Renal cortical epithelial cell (primary cell): ENCODE measurements at regions not wholly inside any gene's neighbourhood (a gene's known extent, or its start where the extent isn't known, plus 50 kb on each side); places are given as distances from the start of the nearest gene placed in this dataset.
"Not testable (repeated sequence)": the region's sequence is repeated elsewhere in the genome, so short reads cannot be mapped to it uniquely, and the experiment has no call there.

ENCODE experiments used
- DNase-seq: peaks from one replicate; pipeline ENCODE4 v3.0.0-alpha.2; 2011; ENCODE audit warnings: low read depth

- no peak for DNase-seq
Observed at GRCh38 chr2:84052043-84052442, 407.0 kb downstream of the SUCLG1 start.

GRCh38 chr2:84048964-84049363 lies 410.1 kb downstream of the SUCLG1 start:
- no peak for DNase-seq

GRCh38 chr2:84041506-84041905 lies 417.6 kb downstream of the SUCLG1 start:
- DNase-seq = no peak

GRCh38 chr2:84040281-84040680 lies 418.8 kb downstream of the SUCLG1 start:
- no peak for DNase-seq

GRCh38 chr2:84038866-84039265 lies 420.2 kb downstream of the SUCLG1 start:
- no peak for DNase-seq

GRCh38 chr2:84033347-84033974 lies 425.6 kb downstream of the SUCLG1 start:
- DNase-seq = peak; percentile 5

- DNase-seq = no peak
Observed at GRCh38 chr2:84031312-84032050, 427.6 kb downstream of the SUCLG1 start.

- DNase-seq = no peak
Observed at GRCh38 chr2:84029903-84030575, 429.0 kb downstream of the SUCLG1 start.

- no peak for DNase-seq
Observed at GRCh38 chr2:84026818-84027217, 432.3 kb downstream of the SUCLG1 start.

GRCh38 chr2:84022810-84023431 lies 436.2 kb downstream of the SUCLG1 start:
- DNase-seq = peak; percentile 64

GRCh38 chr2:84017010-84017409 lies 442.1 kb downstream of the SUCLG1 start:
- DNase-seq = no peak

- DNase-seq = no peak
Observed at GRCh38 chr2:84016183-84016582, 442.9 kb downstream of the SUCLG1 start.

GRCh38 chr2:83997889-83998288 lies 461.2 kb downstream of the SUCLG1 start:
- no peak for DNase-seq

- no peak for DNase-seq
Observed at GRCh38 chr2:83994633-83995179, 464.4 kb downstream of the SUCLG1 start.

- DNase-seq = peak; percentile 7
Observed at GRCh38 chr2:83993873-83994632, 465.0 kb downstream of the SUCLG1 start.

- DNase-seq = peak; percentile 68
Observed at GRCh38 chr2:83991992-83992391, 467.1 kb downstream of the SUCLG1 start.

GRCh38 chr2:83990636-83991035 lies 468.4 kb downstream of the SUCLG1 start:
- no peak for DNase-seq

- DNase-seq = not testable (repeated sequence)
Observed at GRCh38 chr2:83976628-83977027, 482.5 kb downstream of the SUCLG1 start.

- peak; percentile 2 for DNase-seq
Observed at GRCh38 chr2:83972128-83972527, 487.0 kb downstream of the SUCLG1 start.

GRCh38 chr2:83971547-83971946 lies 487.5 kb downstream of the SUCLG1 start:
- no peak for DNase-seq

- no peak for DNase-seq
Observed at GRCh38 chr2:83970217-83970929, 488.7 kb downstream of the SUCLG1 start.
